Neuronal stem cell (in vitro differentiated cells): ENCODE measurements at regions not wholly inside any gene's neighbourhood (a gene's known extent, or its start where the extent isn't known, plus 50 kb on each side); places are given as distances from the start of the nearest gene placed in this dataset.

ENCODE experiments used
- DNase-seq: peaks from one replicate; pipeline ENCODE4 v3.0.0-alpha.2; 2013; ENCODE audit warnings: low spot score
- H2AFZ ChIP-seq: one replicate; pipeline ENCODE4 v1.6.1; 2013; ENCODE audit warnings: mild to moderate bottlenecking, low read length, inconsistent platforms
- H2AK5ac ChIP-seq: 2 replicates; pipeline ENCODE4 v1.6.1; 2013; ENCODE audit warnings: low read depth, mild to moderate bottlenecking, inconsistent platforms, low read length, moderate library complexity, mixed read lengths
- H2BK120ac ChIP-seq: 2 replicates; pipeline ENCODE4 v1.6.1; 2013; ENCODE audit warnings: low read depth, mild to moderate bottlenecking, inconsistent platforms, low read length, moderate library complexity, mixed read lengths
- H2BK12ac ChIP-seq: one replicate; pipeline ENCODE4 v1.6.1; 2013; ENCODE audit warnings: low read length, inconsistent platforms
- H2BK15ac ChIP-seq: 2 replicates; pipeline ENCODE4 v1.6.1; 2013; ENCODE audit warnings: mild to moderate bottlenecking, low read length, inconsistent platforms, mixed read lengths
- H2BK5ac ChIP-seq: one replicate; pipeline ENCODE4 v1.6.1; 2013; ENCODE audit warnings: inconsistent platforms, mild to moderate bottlenecking, low read length, moderate library complexity
- H3K14ac ChIP-seq: one replicate; pipeline ENCODE4 v1.6.1; 2013; ENCODE audit warnings: low read length, inconsistent platforms
- H3K18ac ChIP-seq: 2 replicates; pipeline ENCODE4 v1.6.1; 2013; ENCODE audit warnings: low read length, inconsistent platforms
- H3K23ac ChIP-seq: 2 replicates; pipeline ENCODE4 v1.6.1; 2013; ENCODE audit warnings: low read depth, mild to moderate bottlenecking, mixed read lengths, low read length, inconsistent platforms; ENCODE audit not compliant: poor library complexity
- H3K27ac ChIP-seq: replicated peaks from 3 replicates; pipeline ENCODE4 v1.5.1; 2013; ENCODE audit warnings: low read length, inconsistent platforms
- H3K27me3 ChIP-seq, 3 experiments: 2 replicates each; pipeline ENCODE4 v1.6.1; 2013; ENCODE audit warnings: low read length in 3 of 3, mild to moderate bottlenecking in 2 of 3, inconsistent platforms in 1 of 3, low read depth in 1 of 3, mixed read lengths in 1 of 3, moderate library complexity in 1 of 3; ENCODE audit not compliant: control insufficient read depth in 3 of 3, insufficient read depth in 3 of 3
- H3K36me3 ChIP-seq, 2 donors: replicated peaks in 1 of 2; 2 replicates each; pipeline ENCODE4 v1.6.1; 2013; ENCODE audit warnings: low read length in 2 of 2; ENCODE audit not compliant: control insufficient read depth in 2 of 2, insufficient read depth in 2 of 2
- H3K4ac ChIP-seq: 2 replicates; pipeline ENCODE4 v1.6.1; 2013; ENCODE audit warnings: inconsistent platforms, mild to moderate bottlenecking, low read length, moderate library complexity
- H3K4me1 ChIP-seq, 2 donors: 1 replicate in 1 of 2; 2 replicates in 1 of 2; pipeline ENCODE4 v1.6.1; 2013; ENCODE audit warnings: low read length in 2 of 2, low read depth in 1 of 2; ENCODE audit not compliant: control insufficient read depth in 2 of 2, insufficient read depth in 1 of 2
- H3K4me2 ChIP-seq: one replicate; pipeline ENCODE4 v1.6.1; 2013; ENCODE audit warnings: mild to moderate bottlenecking, low read length, inconsistent platforms; ENCODE audit not compliant: insufficient read depth, poor library complexity, severe bottlenecking
- H3K4me3 ChIP-seq, 2 donors: 2 replicates each; pipeline ENCODE4 v1.5.1; 2013; ENCODE audit warnings: low read length in 2 of 2, mild to moderate bottlenecking in 2 of 2, inconsistent platforms in 1 of 2, moderate library complexity in 1 of 2
- H3K79me1 ChIP-seq: one replicate; pipeline ENCODE4 v1.6.1; 2013; ENCODE audit warnings: low read depth, mild to moderate bottlenecking, inconsistent platforms, low read length, moderate library complexity
- H3K9ac ChIP-seq: one replicate; pipeline ENCODE4 v1.6.1; 2013; ENCODE audit warnings: mild to moderate bottlenecking, low read depth, low read length, inconsistent platforms; ENCODE audit not compliant: poor library complexity
- H3K9me3 ChIP-seq, 2 donors: replicated peaks in 1 of 2; 2 replicates each; pipeline versions ENCODE3 to v1.6.1; 2013; ENCODE audit warnings: low read length in 2 of 2, mild to moderate bottlenecking in 2 of 2, inconsistent platforms in 1 of 2, low read depth in 1 of 2, mixed read lengths in 1 of 2, moderate library complexity in 1 of 2; ENCODE audit not compliant: control insufficient read depth in 2 of 2, insufficient read depth in 1 of 2
- H4K8ac ChIP-seq: one replicate; pipeline ENCODE4 v1.6.1; 2013; ENCODE audit warnings: low read depth, mild to moderate bottlenecking, inconsistent platforms, low read length, moderate library complexity
- H4K91ac ChIP-seq: one replicate; pipeline ENCODE4 v1.6.1; 2013; ENCODE audit warnings: low read length, low read depth, mild to moderate bottlenecking, inconsistent platforms; ENCODE audit not compliant: poor library complexity
- WGBS, 2 donors: extraction: QIAGEN DNeasy Blood & Tissue Kit; methylation state at CpG; one replicate each; pipeline ENCODE4 v1.1.7; 2013; ENCODE audit warnings: missing lambda C conversion rate in 2 of 2, mixed read lengths in 1 of 2; ENCODE audit not compliant: insufficient read length in 2 of 2, insufficient replicate concordance in 1 of 2; ENCODE audit errors: extremely low coverage in 2 of 2; 5-methylcytosine and 5-hydroxymethylcytosine counted together

- no CpG with 5 or more reads among the region's 1 CpG for WGBS, 2 donors
- DNase-seq = no peak
These were observed 1081.5 kb upstream of the ZEB2 start for GRCh38 chr2:145601361-145601925.

DNA sequence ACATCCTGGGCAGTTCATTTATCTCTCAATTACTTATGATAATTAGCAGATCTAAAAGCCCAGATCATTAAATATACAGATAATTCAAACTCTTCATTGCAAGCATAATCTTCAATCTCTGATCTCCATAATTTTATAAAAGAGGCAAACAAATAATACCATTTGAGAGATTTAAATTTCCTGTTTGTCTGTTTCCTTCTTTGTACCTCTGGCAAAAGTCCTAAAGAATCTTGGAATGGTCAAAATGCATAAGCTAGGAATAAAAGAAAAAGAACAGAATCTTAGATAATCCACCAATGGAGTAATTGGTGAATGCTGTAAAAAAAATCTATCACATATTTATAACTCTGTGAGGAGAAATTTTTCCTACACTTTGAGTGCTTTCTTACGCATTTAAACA lies 1080.9 kb upstream of the ZEB2 start:
- no peak overlapping the region for H3K14ac ChIP-seq
- no peaks in the 10 kb centered on the region for H3K4me1 ChIP-seq
- no peak overlapping the region for H3K4ac ChIP-seq
- DNase-seq = no peak
- no peak overlapping the region for H2BK12ac ChIP-seq
- no peak overlapping the region for H2AFZ ChIP-seq
- H4K8ac ChIP-seq = no peak overlapping the region
- H3K27ac ChIP-seq = no peak overlapping the region
- H3K9ac ChIP-seq = no peak overlapping the region
- H2AK5ac ChIP-seq = no peak overlapping the region
- H3K4me3 ChIP-seq = no peak overlapping the region
- no peak overlapping the region for H2BK5ac ChIP-seq
- H3K36me3 ChIP-seq = no peaks in the 10 kb centered on the region
- no peak overlapping the region for H3K23ac ChIP-seq
- no CpG with 5 or more reads among the region's 1 CpG for WGBS, 2 donors
- H2BK15ac ChIP-seq = no peak overlapping the region
- no peak overlapping the region for H3K4me2 ChIP-seq
- H3K27me3 ChIP-seq = no peaks in the 10 kb centered on the region
- H4K91ac ChIP-seq = no peak overlapping the region
- no peaks in the 10 kb centered on the region for H3K79me1 ChIP-seq
- no peak overlapping the region for H2BK120ac ChIP-seq
- no peaks in the 10 kb centered on the region for H3K9me3 ChIP-seq
- H3K18ac ChIP-seq = no peak overlapping the region

More at GRCh38 chr2:145601361-145601925, 1081.5 kb upstream of the ZEB2 start:
- no peak overlapping the region for H3K14ac ChIP-seq
- H3K9ac ChIP-seq = no peak overlapping the region
- no peaks in the 10 kb centered on the region for H3K79me1 ChIP-seq
- no peak overlapping the region for H2BK12ac ChIP-seq
- no peak overlapping the region for H2AK5ac ChIP-seq
- no peaks in the 10 kb centered on the region for H3K27me3 ChIP-seq
- no peak overlapping the region for H3K18ac ChIP-seq
- H3K36me3 ChIP-seq = no peaks in the 10 kb centered on the region
- H3K4me1 ChIP-seq = no peaks in the 10 kb centered on the region
- no peak overlapping the region for H4K8ac ChIP-seq
- H4K91ac ChIP-seq = no peak overlapping the region
- no peak overlapping the region for H2BK120ac ChIP-seq
- H2BK5ac ChIP-seq = no peak overlapping the region
- no peak overlapping the region for H2BK15ac ChIP-seq
- no peak overlapping the region for H3K27ac ChIP-seq
- no peak overlapping the region for H3K23ac ChIP-seq
- no peak overlapping the region for H3K4me2 ChIP-seq
- no peaks in the 10 kb centered on the region for H3K9me3 ChIP-seq
- H2AFZ ChIP-seq = no peak overlapping the region
- H3K4me3 ChIP-seq = no peak overlapping the region
- H3K4ac ChIP-seq = no peak overlapping the region

GRCh38 chr2:145599756-145600155 lies 1079.8 kb upstream of the ZEB2 start:
- no peaks in the 10 kb centered on the region for H3K27me3 ChIP-seq
- no peak for DNase-seq
- H3K23ac ChIP-seq = no peak overlapping the region

GRCh38 chr2:145598434-145598833 lies 1078.5 kb upstream of the ZEB2 start:
- Histone ChIP-seq H3K9me3 (no peaks in the 10 kb centered on the region), H2BK12ac (no peak overlapping the region), H3K36me3 (no peaks in the 10 kb centered on the region), H3K23ac (no peak overlapping the region), H3K4ac (no peak overlapping the region), H3K9ac (no peak overlapping the region), H2AK5ac (no peak overlapping the region), H2BK120ac (no peak overlapping the region), H2AFZ (no peak overlapping the region), H3K18ac (no peak overlapping the region), H3K4me2 (no peak overlapping the region), H4K8ac (no peak overlapping the region), H2BK15ac (no peak overlapping the region), H3K4me3 (no peak overlapping the region), H3K27ac (no peak overlapping the region), H3K79me1 (no peaks in the 10 kb centered on the region), H4K91ac (no peak overlapping the region), H3K4me1 (no peaks in the 10 kb centered on the region), H2BK5ac (no peak overlapping the region), H3K27me3 (no peaks in the 10 kb centered on the region), H3K14ac (no peak overlapping the region)
- no CpG with 5 or more reads among the region's 4 CpGs for WGBS, 2 donors
- DNase-seq = no peak

More at GRCh38 chr2:145599756-145600155, 1079.8 kb upstream of the ZEB2 start:
- no peak overlapping the region for H3K18ac ChIP-seq
- H3K4me2 ChIP-seq = no peak overlapping the region
- H3K4me1 ChIP-seq = no peaks in the 10 kb centered on the region
- H3K4me3 ChIP-seq = no peak overlapping the region
- no peak overlapping the region for H2AK5ac ChIP-seq
- H2BK15ac ChIP-seq = no peak overlapping the region
- H2BK120ac ChIP-seq = no peak overlapping the region
- H3K9ac ChIP-seq = no peak overlapping the region
- no peak overlapping the region for H3K27ac ChIP-seq
- no peaks in the 10 kb centered on the region for H3K36me3 ChIP-seq
- no peak overlapping the region for H2AFZ ChIP-seq
- H2BK5ac ChIP-seq = no peak overlapping the region
- no peaks in the 10 kb centered on the region for H3K79me1 ChIP-seq
- H4K91ac ChIP-seq = no peak overlapping the region
- H4K8ac ChIP-seq = no peak overlapping the region
- H3K14ac ChIP-seq = no peak overlapping the region
- no peaks in the 10 kb centered on the region for H3K9me3 ChIP-seq
- no peak overlapping the region for H2BK12ac ChIP-seq
- H3K4ac ChIP-seq = no peak overlapping the region
